Heart left ventricle (tissue), 16 donors: ENCODE measurements at regions not wholly inside any gene's neighbourhood (a gene's known extent, or its start where the extent isn't known, plus 50 kb on each side); places are given as distances from the start of the nearest gene placed in this dataset.

Experiments used
- ATAC-seq, 4 donors: fragments of 200-7000 bp; cut with Tn5 transposase; one replicate each; pipeline ENCODE4 v1.9.1; 2020 to 2022; ENCODE audit warnings: moderate library complexity in 4 of 4, mild to moderate bottlenecking in 3 of 4, moderate number of reproducible peaks in 1 of 4
- DNase-seq, 5 donors: peaks; one replicate each; pipeline ENCODE4 v3.0.0-alpha.2; 2020
- H3K27ac ChIP-seq, 12 donors: fragments of 200-600 bp; sonication (generic) in 4 of 12; one replicate each; pipeline versions ENCODE4 v1.5.0 to v1.8.0; 2016 to 2022; ENCODE audit warnings: mild to moderate bottlenecking in 2 of 12
- H3K27me3 ChIP-seq, 9 donors: fragments of 200-600 bp; sonication (generic) in 2 of 9; one replicate each; pipeline versions ENCODE4 v1.5.1 to v1.8.0; 2016 to 2022; ENCODE audit warnings: mild to moderate bottlenecking in 3 of 9
- H3K36me3 ChIP-seq, 9 donors: fragments of 200-600 bp; sonication (generic) in 2 of 9; one replicate each; pipeline versions ENCODE4 v1.5.0 to v1.8.0; 2018 to 2022; ENCODE audit warnings: mild to moderate bottlenecking in 2 of 9
- H3K4me1 ChIP-seq, 12 donors: fragments of 200-600 bp; sonication (generic) in 4 of 12; one replicate each; pipeline versions ENCODE4 v1.5.0 to v1.8.0; 2016 to 2022; ENCODE audit warnings: mild to moderate bottlenecking in 3 of 12
- H3K4me3 ChIP-seq, 12 donors: fragments of 200-600 bp; sonication (generic) in 4 of 12; one replicate each; pipeline versions ENCODE4 v1.5.0 to v1.8.0; 2017 to 2022; ENCODE audit warnings: mild to moderate bottlenecking in 9 of 12, moderate library complexity in 4 of 12
- H3K9me3 ChIP-seq, 12 donors: fragments of 200-600 bp; sonication (generic) in 4 of 12; one replicate each; pipeline versions ENCODE4 v1.5.0 to v1.8.0; 2016 to 2022; ENCODE audit warnings: mild to moderate bottlenecking in 1 of 12
- POLR2A ChIP-seq, 2 donors: fragments of 450-650 bp; IDR thresholded peaks; one replicate each; pipeline ENCODE4 v1.6.1; 2017; ENCODE audit warnings: antibody characterized with exemption in 2 of 2, mild to moderate bottlenecking in 2 of 2, moderate library complexity in 2 of 2
- WGBS, 4 donors: extraction: QIAGEN DNeasy Blood & Tissue Kit in 2 of 4; methylation state at CpG; one replicate each; pipeline versions ENCODE4 v1.1.5 to v1.1.7; 2013 to 2018; 5-methylcytosine and 5-hydroxymethylcytosine counted together
- intact Hi-C, 10 donors: fragments of 100-400 bp; cut with DNase I; formaldehyde crosslinking; loops; one replicate each; pipeline versions ENCODE4 v1.11.1 to v1.14.2; 2022
- TF ChIP-seq, protein P1 (sequence below), 12 donors: fragments of 200-600 bp; sonication (generic) in 4 of 12; IDR thresholded peaks; one replicate each; pipeline versions ENCODE4 v1.5.0 to v1.8.0; 2018 to 2022; ENCODE audit warnings: antibody characterized with exemption in 12 of 12, mild to moderate bottlenecking in 5 of 12
- donor health status: ischemic (EF 13 %, LVEDD 7.1; RV severe dilation, severe dysfunction).
- donor health status: healthy with polysubstance abuse.
- donor health status: DM: no; HTN: yes; CAD: no.
- donor health status: DM: no; HTN: no; CAD: no.
- donor health status: ischemic (EF 25% LVEDD 6.9; RV normal size, moderate dysfunction).
- donor health status: ischemic (EF 25% LVEDD 5.7; RV mildly dilated, moderate dysfunction).
- donor health status: healthy.
- donor health status: DM: yes; HTN: yes; CAD: no.
- donor health status: ischemic (EF 35%, LVEDD 5.7; RV mildly dilated, moderate dysfunction).
- donor health status: nonischemic (EF 11% LVEDD 7.7; RV severe dilation, severe dysfunction).
- donor health status: DM: yes; HTN: yes; CAD: no.
- donor health status: PGD.
- donor health status: ischemic (EF 29% LVEDD 5.4; RV normal size, mild dysfunction).
- donor health status: nonischemic (EF 23%, LVEDD 6.1; RV moderate dilation, normal function).

DNA sequence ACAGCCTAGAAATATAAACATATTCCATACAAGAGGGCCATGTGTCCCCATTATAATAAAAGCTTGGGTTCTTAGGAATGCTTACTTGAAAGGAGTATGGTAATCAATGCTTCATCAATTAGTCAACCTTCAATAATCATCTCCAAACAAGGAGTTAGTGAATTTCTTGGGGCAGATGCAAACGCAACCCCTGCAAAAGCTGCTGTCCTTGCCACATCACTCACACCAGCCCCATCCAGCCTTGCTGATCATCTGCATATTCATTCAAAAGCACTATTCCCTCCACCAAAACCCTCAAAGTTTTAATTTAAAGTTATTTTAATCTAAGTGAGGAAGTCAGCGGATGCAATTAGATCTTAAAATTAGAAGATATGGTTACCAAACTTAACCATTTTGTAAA lies 54.0 kb upstream of the VGLL4 start:
- TF ChIP-seq, protein P1, sequence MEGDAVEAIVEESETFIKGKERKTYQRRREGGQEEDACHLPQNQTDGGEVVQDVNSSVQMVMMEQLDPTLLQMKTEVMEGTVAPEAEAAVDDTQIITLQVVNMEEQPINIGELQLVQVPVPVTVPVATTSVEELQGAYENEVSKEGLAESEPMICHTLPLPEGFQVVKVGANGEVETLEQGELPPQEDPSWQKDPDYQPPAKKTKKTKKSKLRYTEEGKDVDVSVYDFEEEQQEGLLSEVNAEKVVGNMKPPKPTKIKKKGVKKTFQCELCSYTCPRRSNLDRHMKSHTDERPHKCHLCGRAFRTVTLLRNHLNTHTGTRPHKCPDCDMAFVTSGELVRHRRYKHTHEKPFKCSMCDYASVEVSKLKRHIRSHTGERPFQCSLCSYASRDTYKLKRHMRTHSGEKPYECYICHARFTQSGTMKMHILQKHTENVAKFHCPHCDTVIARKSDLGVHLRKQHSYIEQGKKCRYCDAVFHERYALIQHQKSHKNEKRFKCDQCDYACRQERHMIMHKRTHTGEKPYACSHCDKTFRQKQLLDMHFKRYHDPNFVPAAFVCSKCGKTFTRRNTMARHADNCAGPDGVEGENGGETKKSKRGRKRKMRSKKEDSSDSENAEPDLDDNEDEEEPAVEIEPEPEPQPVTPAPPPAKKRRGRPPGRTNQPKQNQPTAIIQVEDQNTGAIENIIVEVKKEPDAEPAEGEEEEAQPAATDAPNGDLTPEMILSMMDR (IDR thresholded peaks at IDR 0.05) = no peak
- TF ChIP-seq POLR2A (IDR thresholded peaks at IDR 0.05) = no peak
- no peak for ATAC-seq
- intact Hi-C loops = no loop called here

DNA sequence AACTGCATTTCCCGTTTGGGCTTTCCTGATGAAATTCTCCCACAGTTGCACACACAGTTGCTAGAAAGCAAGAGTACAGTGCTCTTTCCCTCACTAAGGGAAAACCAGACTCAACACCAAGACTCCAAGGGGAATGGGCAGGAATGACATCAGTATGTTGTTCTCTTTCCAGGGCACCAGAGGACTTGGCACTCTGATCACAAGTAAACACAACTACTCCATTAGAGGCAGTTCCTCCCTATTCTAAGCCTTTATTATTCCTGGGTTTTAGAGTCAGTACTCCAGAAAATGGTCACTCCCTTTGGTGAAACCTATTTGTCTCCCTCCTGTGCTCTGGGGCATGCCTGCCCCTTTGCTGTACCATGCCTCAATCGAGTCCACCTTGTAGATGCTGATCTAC lies 52.3 kb upstream of the VGLL4 start:
- WGBS, 4 donors = 74 to 83% (median 77%) methylated on average over 2 of the region's 2 CpGs
- Histone ChIP-seq H3K27ac (no peak overlapping the region), H3K4me1 (peaks cover 0 to 12% (median 2%) of the 10 kb centered on the region in 12 donors), H3K27me3 (no peaks in the 10 kb centered on the region), H3K4me3 (no peak overlapping the region), H3K9me3 (no peaks in the 10 kb centered on the region), H3K36me3 (peaks cover 0 to 36% (median 5%) of the 10 kb centered on the region in 9 donors)
- TF ChIP-seq, protein P1 (IDR thresholded peaks at IDR 0.05) = no peak
- TF ChIP-seq POLR2A (IDR thresholded peaks at IDR 0.05) = no peak
- ATAC-seq = no peak
- intact Hi-C loops = no loop called here
- no peak for DNase-seq

More for the DNA sequence above, 54.0 kb upstream of the VGLL4 start:
- peaks cover 0 to 7% (median 0%) of the 10 kb centered on the region in 12 donors for H3K4me1 ChIP-seq
- peaks cover 0 to 48% (median 6%) of the 10 kb centered on the region in 9 donors for H3K36me3 ChIP-seq
- 93 to 98% (median 98%) methylated on average over 2 of the region's 2 CpGs for WGBS, 4 donors
- no peak for DNase-seq
- H3K9me3 ChIP-seq = no peaks in the 10 kb centered on the region
- H3K4me3 ChIP-seq = no peak overlapping the region
- no peak overlapping the region for H3K27ac ChIP-seq
- no peaks in the 10 kb centered on the region for H3K27me3 ChIP-seq
